Activated T-cell treated with anti-CD3 and anti-CD28 coated beads, Interleukin-2, amount 50 U/mL, for 1 hour (primary cell): ENCODE measurements at regions not wholly inside any gene's neighbourhood (a gene's known extent, or its start where the extent isn't known, plus 50 kb on each side); places are given as distances from the start of the nearest gene placed in this dataset.
"Not testable (repeated sequence)": the region's sequence is repeated elsewhere in the genome, so short reads cannot be mapped to it uniquely, and the experiment has no call there.

Experiments used
- DNase-seq: peaks from one replicate; pipeline ENCODE4 v3.0.0-alpha.2; 2020

DNA sequence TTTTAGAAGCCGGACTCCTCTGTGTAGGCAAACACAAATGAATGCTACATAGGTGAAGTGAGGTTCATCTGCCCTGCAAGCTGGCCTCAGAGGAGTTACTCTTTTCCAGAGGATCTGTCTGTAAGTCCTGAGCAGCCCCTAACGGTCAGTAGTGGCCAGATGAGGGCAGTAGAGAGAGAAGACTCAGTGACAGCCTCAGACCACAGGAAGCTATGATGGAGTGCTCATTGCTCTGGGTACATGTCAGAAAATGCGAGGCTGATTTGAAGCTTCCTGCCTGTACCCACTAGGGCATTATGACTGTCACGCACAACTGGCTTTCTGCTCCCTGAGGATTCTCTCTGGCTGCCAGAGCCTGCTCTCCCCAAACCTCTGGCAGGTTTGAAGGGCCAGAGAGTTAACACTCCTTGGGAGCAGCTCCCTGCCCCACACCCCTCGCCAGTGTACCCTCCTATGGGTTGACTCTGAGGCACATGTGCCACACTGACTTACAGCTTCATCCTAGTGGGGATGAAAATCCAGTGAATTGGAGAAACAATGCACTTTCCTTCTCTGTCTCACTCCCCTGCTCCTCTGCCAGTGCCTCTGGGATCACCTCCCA lies 141.5 kb downstream of the GABRG2 start:
- no peak for DNase-seq

DNA sequence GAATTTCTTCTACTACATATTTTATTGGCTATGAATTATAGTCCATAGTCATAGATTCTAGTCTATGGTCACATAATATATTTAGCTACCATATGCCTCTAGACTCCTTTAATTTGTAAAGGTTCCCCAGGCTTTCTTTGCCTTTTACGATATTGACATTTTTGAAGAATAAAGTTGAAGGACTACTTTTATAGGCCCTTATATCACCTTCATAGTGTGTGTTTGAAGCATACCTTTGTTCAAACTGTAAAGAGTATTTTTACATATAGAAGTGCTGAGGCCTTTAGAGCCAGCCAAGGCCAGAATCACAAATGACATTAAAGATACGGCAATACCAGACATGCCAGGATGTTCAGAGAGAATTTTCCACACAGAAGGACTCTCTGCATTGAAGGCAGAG lies 147.0 kb downstream of the GABRG2 start:
- DNase-seq: no peak

DNA sequence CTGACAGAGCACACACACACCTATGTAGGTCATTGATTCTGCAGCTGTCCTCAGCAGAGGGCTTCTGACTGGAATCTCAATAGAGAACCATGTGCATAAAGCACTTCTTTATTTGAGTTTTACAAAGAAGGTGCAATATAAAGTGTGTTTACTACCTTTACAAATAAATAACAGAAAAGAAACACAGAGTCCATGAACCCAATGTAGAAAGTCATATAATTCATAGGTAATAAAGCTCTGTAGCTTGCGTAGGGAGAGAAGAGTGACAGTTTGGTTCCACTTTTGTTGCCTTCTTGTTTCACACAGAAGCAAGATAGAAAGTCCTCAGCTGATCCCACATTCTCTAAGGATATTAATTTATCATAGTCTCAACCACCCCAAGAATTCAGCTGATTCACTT lies 149.5 kb downstream of the GABRG2 start:
- no peak for DNase-seq

DNA sequence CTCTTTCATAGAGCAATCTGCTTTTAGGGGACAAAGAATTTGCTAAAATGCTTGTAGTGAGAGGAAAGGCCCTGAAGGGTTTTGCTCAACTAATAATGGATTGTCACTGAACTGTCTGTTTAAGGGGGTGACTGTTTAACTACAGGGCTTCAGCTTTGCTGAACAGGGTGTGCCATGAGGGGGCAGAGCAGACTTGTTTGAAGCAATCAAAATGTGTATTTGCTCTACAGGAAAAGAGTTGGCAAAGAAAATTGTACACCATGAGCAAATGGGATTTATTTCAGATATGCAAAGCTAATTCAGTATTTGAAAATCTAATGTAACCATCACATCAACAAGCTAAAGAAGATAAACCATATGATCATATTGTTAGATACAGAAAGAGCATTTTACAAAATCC lies 154.3 kb downstream of the GABRG2 start:
- no peak for DNase-seq

DNA sequence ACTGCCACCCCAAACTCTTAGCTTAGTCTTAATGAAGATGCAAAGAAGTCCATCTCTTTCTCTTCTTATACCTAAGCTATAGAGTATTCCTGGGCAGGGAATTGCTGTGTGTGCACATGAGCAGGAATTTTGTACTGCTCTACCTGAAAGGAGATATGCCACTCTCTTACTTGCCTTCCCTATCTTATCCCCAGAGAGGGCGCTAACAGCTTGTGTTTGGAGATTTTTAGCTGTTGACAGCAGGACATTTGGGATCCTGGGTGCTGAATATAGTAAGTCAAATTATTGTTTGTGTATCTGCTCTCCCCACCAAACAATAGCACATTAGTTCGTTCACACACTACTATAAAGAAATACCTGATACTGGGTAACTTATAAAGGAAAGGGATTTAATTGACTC lies 159.5 kb downstream of the GABRG2 start:
- no peak for DNase-seq

DNA sequence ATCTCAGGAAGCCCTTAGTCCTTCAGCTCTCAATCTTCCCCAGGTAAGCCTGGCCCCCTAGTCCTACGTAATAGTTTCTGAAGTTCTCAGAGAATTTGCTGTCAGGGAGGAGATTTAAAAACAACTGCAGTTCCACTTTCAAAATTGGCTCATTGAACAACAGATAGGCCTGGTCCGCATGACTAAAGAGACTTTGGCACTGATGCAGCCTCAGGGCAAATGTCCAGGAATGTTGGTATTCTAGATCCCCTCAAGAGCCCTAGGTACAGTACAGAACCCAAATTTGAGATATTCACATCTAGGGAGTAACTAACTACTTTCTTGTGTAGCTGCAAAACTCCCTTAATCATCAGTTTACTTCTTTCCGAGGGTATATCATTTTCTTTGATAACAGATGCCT lies 162.8 kb downstream of the GABRG2 start:
- DNase-seq: no peak

DNA sequence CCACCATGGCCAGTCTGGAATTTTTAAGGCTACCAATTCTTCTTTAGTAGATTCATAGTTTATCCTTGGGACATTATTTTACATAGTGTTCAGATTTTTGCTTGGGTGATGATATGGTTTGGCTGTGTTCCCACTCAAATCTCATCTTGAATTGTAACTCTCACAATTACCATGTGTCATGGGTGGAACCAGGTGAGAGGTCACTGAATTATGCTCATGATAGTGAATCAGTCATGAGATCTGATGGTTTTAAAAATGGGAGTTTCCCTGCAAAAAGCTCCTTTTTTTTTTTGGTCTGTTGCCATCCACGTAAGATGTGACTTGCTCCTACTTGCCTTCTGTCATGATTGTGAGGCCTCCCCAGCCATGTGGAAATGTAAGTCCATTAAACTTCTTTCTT lies 163.9 kb downstream of the GABRG2 start:
- no peak for DNase-seq

DNA sequence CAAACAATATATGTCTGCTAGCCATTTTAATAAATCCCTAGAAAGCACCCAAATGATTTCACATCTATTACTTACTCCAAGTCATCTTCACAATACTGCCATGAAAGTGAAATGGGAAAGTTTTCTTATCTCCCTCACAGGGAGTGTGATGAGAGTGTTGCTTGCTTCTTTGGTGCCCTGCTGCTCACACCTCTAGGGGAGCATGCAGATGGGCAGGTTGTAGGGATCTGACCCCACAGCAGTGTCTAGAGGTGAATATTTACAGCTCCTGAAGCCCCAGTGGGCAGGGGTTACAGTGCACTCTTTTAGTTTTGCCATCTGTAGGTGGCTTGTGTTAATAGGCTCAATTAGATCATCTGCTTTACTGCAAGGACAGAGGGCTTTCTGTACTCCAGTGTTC lies 173.2 kb downstream of the GABRG2 start:
- no peak for DNase-seq

DNA sequence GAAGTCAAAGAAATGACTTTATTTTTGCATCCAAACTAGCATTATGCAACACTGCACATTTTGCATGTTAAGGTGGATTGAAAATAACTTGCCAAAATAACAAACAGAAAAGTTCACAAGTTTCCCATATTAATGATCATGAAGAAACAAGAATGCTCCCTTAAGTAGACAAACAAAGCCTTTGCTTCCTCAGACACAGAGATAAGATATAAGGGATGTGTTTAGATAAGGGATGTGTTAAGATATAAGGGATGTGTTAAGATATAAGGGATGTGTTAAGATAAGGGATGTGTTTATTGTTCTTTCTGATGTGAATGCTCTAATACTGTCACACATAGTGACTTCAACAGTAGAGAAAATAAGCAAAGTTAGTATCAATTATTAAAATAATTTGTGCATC lies 174.8 kb downstream of the GABRG2 start:
- no peak for DNase-seq

DNA sequence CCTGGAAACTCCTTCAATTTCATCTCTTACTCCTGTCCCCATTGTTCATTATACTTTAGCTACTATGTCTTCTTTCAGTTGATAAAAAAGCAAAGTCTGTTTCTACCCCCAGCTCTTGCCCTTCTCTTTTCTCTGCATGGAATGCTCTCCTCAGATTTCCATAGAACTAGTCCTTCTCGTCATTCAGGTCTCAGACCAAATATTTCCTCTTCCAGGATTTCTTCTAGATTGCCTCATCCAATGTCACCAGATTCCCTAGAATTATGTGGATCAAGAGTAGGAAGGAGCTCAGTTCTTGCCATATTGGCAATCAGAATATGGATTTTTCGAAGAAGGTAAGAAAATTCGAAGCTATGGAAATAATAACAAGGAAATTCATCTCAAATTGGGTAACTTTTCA lies 176.1 kb downstream of the GABRG2 start:
- DNase-seq: no peak

DNA sequence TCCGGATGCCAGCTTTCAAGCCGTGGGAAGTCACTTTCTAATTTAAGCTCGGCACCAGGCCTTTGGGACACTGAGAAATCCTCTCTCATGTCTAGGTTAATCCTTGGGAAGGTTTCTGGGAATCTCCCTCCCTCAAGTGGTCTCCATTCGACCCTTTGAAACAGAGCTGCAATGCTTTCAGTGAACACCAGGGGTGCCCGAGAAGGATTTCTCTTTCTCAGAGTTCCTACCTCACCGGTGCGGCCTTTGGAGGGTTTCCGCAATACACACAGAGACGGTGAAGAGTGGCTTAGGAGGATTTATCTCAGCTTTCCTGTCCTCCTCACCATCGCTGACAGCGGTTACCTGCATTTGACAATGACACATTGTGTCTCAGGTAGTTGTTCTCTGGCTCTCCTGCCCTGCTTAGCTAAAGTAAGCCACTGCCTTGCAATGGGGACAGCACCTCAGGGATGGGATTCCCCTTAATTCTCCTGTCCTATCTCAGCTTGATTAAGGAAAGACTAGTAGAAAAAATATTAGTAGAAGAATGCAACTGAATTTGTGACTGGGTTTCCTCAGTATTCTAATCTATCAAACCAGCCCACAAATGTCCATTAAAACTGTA lies 180.6 kb downstream of the GABRG2 start:
- DNase-seq: no peak

DNA sequence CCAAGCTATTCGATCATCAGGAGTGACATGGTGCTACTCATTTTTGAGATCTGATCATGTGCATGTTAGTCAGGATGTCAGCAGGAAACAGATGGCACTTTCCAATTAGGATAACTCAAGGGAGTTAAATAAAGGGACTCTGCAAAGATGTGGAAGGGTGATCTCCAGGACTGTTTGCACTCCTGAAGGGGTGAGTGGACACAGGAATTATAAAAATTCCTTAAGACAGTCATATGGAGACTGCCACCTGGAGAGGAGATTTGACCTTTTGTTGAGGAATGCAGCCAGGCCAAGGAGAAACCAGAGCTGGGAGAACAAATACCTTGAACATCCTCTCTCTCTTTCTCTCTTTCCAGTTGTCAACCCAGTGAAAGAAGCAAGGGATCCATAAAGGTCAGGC lies 189.1 kb downstream of the GABRG2 start:
- no peak for DNase-seq

DNA sequence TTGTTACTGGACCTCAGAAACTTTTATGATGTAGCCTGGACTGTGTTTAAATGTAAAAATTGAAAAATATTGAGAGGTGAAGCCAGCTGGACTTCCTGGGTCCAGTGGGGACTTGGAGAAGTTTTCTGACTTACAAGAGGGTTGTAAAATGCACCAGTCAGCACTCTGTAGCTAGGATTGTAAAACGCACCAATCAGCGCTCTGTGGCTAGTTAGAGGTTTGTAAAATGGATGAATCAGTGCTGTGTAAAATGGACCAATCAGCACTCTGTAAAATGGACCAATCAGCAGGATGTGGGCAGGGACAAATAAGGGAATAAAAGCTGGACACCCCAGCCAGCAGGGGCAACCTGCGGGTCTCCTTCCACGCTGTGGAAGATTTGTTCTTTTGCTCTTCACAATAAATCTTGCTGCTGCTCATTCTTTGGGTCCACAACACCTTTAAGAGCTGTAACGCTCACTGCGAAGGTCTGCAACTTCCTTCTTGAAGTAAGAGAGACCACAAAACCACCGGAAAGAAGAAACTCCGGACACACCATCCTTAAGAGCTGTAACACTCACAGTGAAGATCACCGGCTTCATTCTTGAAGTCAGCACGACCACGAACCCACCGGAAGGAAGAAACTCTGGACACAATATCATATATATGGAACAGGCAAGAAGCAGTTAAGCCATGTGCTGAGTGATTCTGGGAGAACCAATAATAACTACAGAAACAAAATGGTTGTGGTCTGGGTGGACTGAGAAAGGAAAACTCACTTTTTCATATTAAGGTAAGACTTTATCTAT lies 201.3 kb downstream of the GABRG2 start:
- no peak for DNase-seq

DNA sequence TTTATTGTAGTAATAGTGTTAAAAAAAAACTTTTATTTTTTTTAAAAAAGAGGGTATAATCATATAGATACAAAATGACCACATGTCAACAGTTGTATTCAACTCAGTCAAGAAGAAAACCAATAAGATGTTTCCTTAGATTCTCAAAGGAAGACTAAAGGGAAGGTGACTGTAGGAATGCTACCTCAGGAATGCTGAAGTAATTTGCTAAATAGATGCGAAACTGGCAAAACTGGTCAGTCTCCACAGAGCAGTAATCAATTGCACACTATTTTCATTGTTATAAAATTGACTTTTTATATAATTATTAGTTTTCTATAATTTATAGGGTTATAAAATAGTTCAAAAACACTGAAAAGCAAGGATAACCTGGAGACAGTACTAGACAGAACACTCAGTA lies 204.8 kb downstream of the GABRG2 start:
- DNase-seq: no peak

DNA sequence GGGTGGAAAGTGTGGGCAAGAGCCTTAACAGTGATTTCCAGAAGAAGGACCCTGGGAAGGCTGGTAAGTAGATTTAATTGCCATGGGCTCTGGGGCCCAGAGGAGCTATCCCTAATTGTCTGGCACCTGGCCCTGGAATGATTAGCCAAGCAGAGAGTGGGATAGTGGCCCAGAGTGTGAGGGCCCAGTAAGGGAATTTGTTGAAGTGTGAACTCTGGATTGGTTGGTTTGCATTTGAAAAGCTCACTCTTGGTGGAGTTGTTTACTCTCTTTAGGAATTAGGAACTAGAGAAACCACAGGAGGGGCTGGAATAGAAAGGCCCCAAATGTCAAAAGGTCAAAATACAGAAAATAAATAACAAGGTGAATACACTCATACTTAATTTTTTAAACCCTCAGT lies 207.1 kb downstream of the GABRG2 start:
- no peak for DNase-seq

DNA sequence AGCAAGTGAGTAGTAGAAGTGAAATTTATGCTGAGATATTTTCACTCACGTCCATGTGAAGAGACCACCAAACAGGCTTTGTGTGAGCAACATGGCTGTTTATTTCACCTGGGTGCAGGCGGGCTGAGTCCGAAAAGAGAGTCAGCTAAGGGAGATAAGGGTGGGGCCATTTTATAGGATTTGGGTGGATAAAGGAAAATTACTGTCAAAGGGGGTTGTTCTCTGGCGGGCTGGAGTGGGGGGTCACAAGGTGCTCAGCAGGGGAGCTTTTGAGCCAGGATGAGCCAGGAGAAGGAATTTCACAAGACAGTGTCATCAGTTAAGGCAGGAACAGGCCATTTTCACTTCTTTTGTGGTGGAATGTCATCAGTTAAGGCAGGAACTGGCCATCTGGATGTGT lies 207.8 kb downstream of the GABRG2 start:
- DNase-seq: not testable (repeated sequence)

DNA sequence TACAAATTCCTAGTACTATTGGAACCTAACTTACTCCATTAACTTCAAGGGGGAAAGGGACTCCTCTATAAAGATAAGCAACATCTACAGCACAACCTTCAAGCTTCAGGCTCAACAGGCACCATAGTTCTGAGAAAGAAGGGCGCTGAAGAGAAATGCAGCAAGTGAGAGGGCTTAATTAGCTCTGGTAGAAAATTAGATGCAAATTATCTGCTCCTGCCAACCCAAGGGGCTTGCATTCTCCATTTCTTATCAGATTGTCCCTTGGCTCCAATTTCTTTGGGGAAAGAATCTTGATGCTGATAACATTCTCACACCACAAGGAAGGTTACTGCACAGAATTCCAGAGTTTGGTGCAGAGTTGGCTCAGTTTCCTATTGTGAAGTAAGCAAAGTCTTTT lies 214.6 kb downstream of the GABRG2 start:
- DNase-seq: no peak

DNA sequence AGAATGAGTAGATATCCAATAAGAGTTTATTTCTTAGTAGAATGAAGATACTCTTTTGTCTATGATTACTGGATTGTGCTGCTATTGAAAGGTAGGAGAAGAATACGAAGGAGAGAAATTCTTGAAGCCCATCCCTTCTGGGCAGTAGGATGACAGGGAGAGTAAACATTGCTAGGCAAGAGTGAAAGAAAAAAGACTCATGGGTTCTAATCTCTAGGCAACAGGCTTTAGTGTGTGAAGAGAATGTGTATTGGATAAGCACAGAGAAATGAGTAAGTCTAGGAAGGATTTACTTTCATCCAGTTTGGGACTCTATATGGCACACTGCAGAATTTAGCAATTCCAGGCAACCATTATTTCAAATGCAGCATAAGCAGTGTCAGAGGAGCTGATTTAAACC lies 216.0 kb downstream of the GABRG2 start:
- DNase-seq: no peak

DNA sequence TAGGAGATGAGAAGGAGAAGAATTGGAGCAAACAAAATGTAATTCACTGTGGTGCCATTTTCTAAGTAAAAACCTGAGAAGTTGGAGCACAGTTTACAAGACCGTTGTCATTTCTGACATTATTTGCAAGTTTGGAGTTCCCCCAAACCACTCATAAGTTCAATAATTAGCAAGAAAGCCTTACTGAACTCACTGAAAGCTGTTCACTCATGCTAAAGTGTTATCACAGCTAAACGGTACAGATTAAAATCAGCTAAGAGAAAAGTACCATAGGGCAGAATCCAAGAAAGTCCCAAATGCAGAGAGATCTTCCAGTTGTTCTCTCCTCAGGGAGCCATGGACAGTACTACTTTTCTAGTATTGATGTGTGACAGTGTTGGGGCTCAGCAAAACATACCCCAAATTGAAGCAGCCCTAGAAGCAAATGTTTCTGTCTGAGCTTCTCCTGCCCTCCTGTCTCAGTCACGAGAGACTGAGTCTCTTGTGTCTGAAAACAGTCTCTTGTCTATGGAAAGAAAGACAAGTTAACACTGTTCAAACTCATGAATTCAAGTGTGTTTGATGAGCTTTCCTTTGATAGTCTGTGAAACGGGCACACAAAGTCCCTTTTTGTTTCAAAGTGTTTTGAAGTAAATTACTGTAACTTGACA lies 221.2 kb downstream of the GABRG2 start:
- DNase-seq: no peak

DNA sequence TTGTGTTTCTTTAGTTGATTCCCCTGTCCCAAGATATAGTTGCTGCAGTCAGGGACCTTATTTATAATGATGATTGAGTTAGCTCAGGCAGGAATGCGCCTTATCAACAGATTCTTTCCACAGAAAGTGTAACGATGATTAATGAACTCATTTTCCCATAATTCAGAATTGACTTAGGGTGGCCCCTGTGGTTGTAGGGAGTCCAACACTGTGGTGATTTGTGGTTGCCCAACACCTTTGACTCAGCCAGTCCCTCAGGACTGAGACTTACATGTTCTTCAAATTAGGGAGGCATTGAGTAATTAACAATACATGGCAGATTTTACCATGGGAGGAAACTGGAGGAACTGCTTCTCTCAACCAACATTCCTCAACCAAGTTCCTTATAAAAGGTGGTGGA lies 221.9 kb downstream of the GABRG2 start:
- no peak for DNase-seq

DNA sequence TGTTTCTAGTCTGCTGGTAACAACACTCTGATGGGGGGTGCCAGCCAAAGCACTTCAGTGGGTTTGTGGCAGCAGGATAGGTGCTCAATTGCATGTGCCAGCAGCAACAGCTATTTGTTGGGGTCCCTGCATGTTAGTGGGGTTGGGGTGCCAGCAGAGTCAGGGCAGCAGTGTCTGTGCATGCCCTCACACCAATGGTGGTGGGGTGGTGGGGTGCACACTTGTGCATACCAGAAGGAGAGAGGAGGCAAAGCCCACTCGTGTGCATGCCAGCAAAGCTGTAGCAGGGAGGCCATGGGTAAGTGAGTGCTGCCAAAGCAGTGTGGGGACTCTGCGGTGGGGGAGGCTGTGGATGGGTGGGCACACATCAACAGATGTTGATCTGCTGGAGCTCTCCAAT lies 232.2 kb downstream of the GABRG2 start:
- no peak for DNase-seq

DNA sequence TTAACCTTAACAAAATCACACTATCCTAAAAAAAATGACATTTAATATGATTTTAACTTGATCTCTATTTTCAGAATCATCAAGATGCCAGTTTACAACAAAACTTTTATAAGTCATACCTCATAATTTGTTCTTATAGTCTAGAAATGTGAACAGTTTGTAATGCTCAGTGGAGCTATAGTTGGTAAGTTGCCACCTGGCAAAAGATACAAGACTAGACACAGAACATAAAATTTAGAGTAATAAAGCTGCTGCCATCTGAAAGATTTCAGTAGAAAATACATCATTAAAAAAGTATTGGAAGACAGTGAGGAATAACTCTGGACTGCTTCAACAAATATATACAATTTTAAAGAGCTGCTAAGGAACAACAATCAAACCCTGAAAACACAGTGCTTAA lies 233.8 kb downstream of the GABRG2 start:
- no peak for DNase-seq

DNA sequence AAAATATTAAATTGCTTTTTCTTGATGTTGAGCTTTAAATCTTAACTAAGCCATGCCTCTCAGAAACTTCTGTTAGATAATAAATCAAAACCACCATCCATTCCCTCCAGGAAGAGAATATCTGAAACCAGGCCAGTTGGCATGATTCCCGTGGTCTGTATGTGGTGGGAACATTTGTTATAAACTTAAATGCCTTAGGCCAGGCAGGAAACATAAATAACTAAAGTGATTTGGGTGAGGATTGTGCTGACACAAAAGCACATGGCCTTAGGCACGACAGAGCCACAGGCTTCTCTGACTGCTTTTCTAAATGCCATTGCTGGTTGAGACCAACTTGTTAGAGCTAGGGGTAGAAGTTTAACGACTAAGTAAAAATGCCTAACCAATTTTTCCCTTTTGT lies 255.9 kb downstream of the GABRG2 start:
- DNase-seq: no peak

DNA sequence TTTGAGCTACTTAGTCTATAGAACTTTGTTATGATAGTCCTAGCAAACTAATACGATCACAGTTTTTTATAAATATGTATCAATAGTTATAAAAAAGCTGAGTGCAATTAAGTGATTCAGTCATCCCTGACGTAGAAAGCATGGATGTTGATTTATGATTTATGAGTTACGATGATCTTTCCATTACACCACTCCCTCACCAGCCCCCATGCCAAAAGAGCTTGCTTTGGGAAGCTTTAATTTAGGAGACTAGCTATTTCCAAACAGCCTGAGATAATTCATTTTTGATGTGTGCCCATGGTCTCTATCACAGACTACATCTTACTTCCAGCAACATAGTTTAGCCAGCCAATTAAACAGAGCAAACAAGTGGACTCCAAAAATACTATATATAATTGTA lies 256.8 kb downstream of the GABRG2 start:
- no peak for DNase-seq
